Liver (tissue), 9 donors: ENCODE measurements at regions not wholly inside any gene's neighbourhood (a gene's known extent, or its start where the extent isn't known, plus 50 kb on each side); places are given as distances from the start of the nearest gene placed in this dataset. TPM values are rescaled to one million over a fixed set of nuclear protein-coding genes. Genes with fewer than 3 reads are reported as not detected.

Source experiments
- DNase-seq: peaks from one replicate; pipeline ENCODE4 v3.0.0-alpha.2; 2017; ENCODE audit warnings: low spot score
- H3K27ac ChIP-seq, 2 donors: one replicate each; pipeline ENCODE4 v1.7.0; 2013; ENCODE audit warnings: inconsistent platforms in 2 of 2, low read length in 2 of 2, control low read depth in 1 of 2, low read depth in 1 of 2, mild to moderate bottlenecking in 1 of 2
- H3K27me3 ChIP-seq, 4 donors: one replicate each; pipeline versions ENCODE4 v1.6.1 to v1.7.0; 2013; ENCODE audit warnings: low read length in 3 of 4, inconsistent platforms in 1 of 4, mild to moderate bottlenecking in 1 of 4, moderate library complexity in 1 of 4; ENCODE audit not compliant: control insufficient read depth in 4 of 4, insufficient read depth in 4 of 4
- H3K36me3 ChIP-seq, 4 donors: one replicate each; pipeline versions ENCODE4 v1.6.1 to v1.7.0; 2013; ENCODE audit warnings: low read length in 3 of 4, mild to moderate bottlenecking in 3 of 4, low read depth in 1 of 4, moderate library complexity in 1 of 4; ENCODE audit not compliant: control insufficient read depth in 4 of 4, insufficient read depth in 3 of 4
- H3K4me1 ChIP-seq, 4 donors: one replicate each; pipeline versions ENCODE4 v1.6.1 to v1.7.0; 2013; ENCODE audit warnings: low read length in 3 of 4, mild to moderate bottlenecking in 3 of 4, moderate library complexity in 1 of 4; ENCODE audit not compliant: control insufficient read depth in 4 of 4, insufficient read depth in 4 of 4
- H3K4me3 ChIP-seq, 3 donors: one replicate each; pipeline versions ENCODE4 v1.6.1 to v1.7.0; 2013; ENCODE audit warnings: low read length in 3 of 3, control low read depth in 1 of 3, low read depth in 1 of 3, mild to moderate bottlenecking in 1 of 3
- H3K9ac ChIP-seq, 2 donors: one replicate each; pipeline ENCODE4 v1.7.0; 2013; ENCODE audit warnings: low read length in 2 of 2, mild to moderate bottlenecking in 2 of 2, moderate library complexity in 2 of 2, control low read depth in 1 of 2, low read depth in 1 of 2
- H3K9me3 ChIP-seq, 4 donors: one replicate each; pipeline versions ENCODE4 v1.6.1 to v1.7.0; 2013; ENCODE audit warnings: low read length in 3 of 4; ENCODE audit not compliant: control insufficient read depth in 4 of 4
- ATF3 ChIP-seq: IDR thresholded peaks from 2 replicates; pipeline ENCODE4 v1.6.1; 2016; ENCODE audit warnings: antibody characterized with exemption
- CTCF ChIP-seq: fragments of 150-350 bp; IDR thresholded peaks from 2 replicates; pipeline ENCODE4 v1.5.1; 2017; ENCODE audit warnings: improper control_type of control experiment, low read depth, low read length; ENCODE audit not compliant: missing input control
- EGR1 ChIP-seq, 2 donors: IDR thresholded peaks; 2 replicates each; pipeline ENCODE4 v1.6.1; 2016 to 2018; ENCODE audit warnings: antibody characterized with exemption in 2 of 2, low read depth in 2 of 2
- FOXA1 ChIP-seq: IDR thresholded peaks from 2 replicates; pipeline ENCODE4 v1.6.1; 2016; ENCODE audit warnings: antibody characterized with exemption
- FOXA2 ChIP-seq: IDR thresholded peaks from 2 replicates; pipeline ENCODE4 v1.6.1; 2016; ENCODE audit warnings: antibody characterized with exemption
- GABPA ChIP-seq, 2 donors: IDR thresholded peaks in 1 of 2; conservative IDR thresholded peaks in 1 of 2; 2 replicates each; pipeline ENCODE4 v1.6.1; 2016; ENCODE audit warnings: antibody characterized with exemption in 2 of 2, mild to moderate bottlenecking in 1 of 2, moderate library complexity in 1 of 2
- HNF4A ChIP-seq, 2 donors: conservative IDR thresholded peaks; 2 replicates each; pipeline ENCODE4 v1.6.1; 2016; ENCODE audit warnings: antibody characterized with exemption in 2 of 2, mild to moderate bottlenecking in 2 of 2
- HNF4G ChIP-seq: IDR thresholded peaks from 2 replicates; pipeline ENCODE4 v1.6.1; 2016; ENCODE audit warnings: antibody characterized with exemption
- JUND ChIP-seq, 2 donors: IDR thresholded peaks; 2 replicates each; pipeline ENCODE4 v1.6.1; 2016; ENCODE audit warnings: antibody characterized with exemption in 2 of 2
- MAX ChIP-seq: IDR thresholded peaks from 2 replicates; pipeline ENCODE4 v1.6.1; 2016; ENCODE audit warnings: antibody characterized with exemption
- NR2F2 ChIP-seq: IDR thresholded peaks from 2 replicates; pipeline ENCODE4 v1.6.1; 2016; ENCODE audit warnings: antibody characterized with exemption
- RAD21 ChIP-seq, 2 donors: IDR thresholded peaks; 2 replicates each; pipeline ENCODE4 v1.6.1; 2016; ENCODE audit warnings: antibody characterized with exemption in 2 of 2, mild to moderate bottlenecking in 2 of 2
- RXRA ChIP-seq, 2 donors: IDR thresholded peaks; 2 replicates each; pipeline ENCODE4 v1.6.1; 2017 to 2018; ENCODE audit warnings: antibody characterized with exemption in 2 of 2, mild to moderate bottlenecking in 1 of 2
- SP1 ChIP-seq: IDR thresholded peaks from 2 replicates; pipeline ENCODE4 v1.6.1; 2018; ENCODE audit warnings: antibody characterized with exemption, mild to moderate bottlenecking
- TAF1 ChIP-seq: conservative IDR thresholded peaks from 2 replicates; pipeline ENCODE4 v1.6.1; 2016; ENCODE audit warnings: antibody characterized with exemption, mild to moderate bottlenecking
- YY1 ChIP-seq: IDR thresholded peaks from 2 replicates; pipeline ENCODE4 v1.6.1; 2016; ENCODE audit warnings: antibody characterized with exemption, mild to moderate bottlenecking
- ZBTB33 ChIP-seq: IDR thresholded peaks from 2 replicates; pipeline ENCODE4 v1.6.1; 2016; ENCODE audit warnings: antibody characterized with exemption
- WGBS: extraction: QIAGEN DNeasy Blood & Tissue Kit; methylation state at CpG from one replicate; pipeline ENCODE4 v1.1.7; 2013; 5-methylcytosine and 5-hydroxymethylcytosine counted together
- small RNA-seq: library from RNA; depleted of rRNA; stranded (forward); fragments of <200 nt; gene quantifications from one replicate; pipeline ENCODE3, GENCODE V24; 2014
- TF ChIP-seq, protein P1 (sequence below): IDR thresholded peaks from 2 replicates; pipeline ENCODE4 v1.6.1; 2016; ENCODE audit warnings: antibody characterized with exemption, mild to moderate bottlenecking
- donor health status: healthy.
- donor health status: healthy.
- donor health status: healthy.
- donor health status: healthy.
- donor health status: healthy.

- Histone ChIP-seq H3K4me1 (no peaks in the 10 kb centered on the region), H3K27ac (no peak overlapping the region), H3K4me3 (no peak overlapping the region), H3K9ac (no peak overlapping the region), H3K9me3 (peaks cover 0 to 5% (median 4%) of the 10 kb centered on the region in 4 donors), H3K27me3 (peaks cover 0 to 2% (median 0%) of the 10 kb centered on the region in 4 donors), H3K36me3 (no peaks in the 10 kb centered on the region)
- TF ChIP-seq RAD21 (IDR thresholded peaks at IDR 0.05), result no peak
- no peak for TF ChIP-seq HNF4A (conservative IDR thresholded peaks at IDR 0.05)
- no peak for TF ChIP-seq HNF4G
- TF ChIP-seq EGR1 (IDR thresholded peaks at IDR 0.05; ENCODE audit: low read depth in 2 of 2), result no peak
- TF ChIP-seq NR2F2, result no peak
- TF ChIP-seq CTCF, result no peak
- TF ChIP-seq FOXA1, result no peak
- TF ChIP-seq SP1, result no peak
- TF ChIP-seq, protein P1, sequence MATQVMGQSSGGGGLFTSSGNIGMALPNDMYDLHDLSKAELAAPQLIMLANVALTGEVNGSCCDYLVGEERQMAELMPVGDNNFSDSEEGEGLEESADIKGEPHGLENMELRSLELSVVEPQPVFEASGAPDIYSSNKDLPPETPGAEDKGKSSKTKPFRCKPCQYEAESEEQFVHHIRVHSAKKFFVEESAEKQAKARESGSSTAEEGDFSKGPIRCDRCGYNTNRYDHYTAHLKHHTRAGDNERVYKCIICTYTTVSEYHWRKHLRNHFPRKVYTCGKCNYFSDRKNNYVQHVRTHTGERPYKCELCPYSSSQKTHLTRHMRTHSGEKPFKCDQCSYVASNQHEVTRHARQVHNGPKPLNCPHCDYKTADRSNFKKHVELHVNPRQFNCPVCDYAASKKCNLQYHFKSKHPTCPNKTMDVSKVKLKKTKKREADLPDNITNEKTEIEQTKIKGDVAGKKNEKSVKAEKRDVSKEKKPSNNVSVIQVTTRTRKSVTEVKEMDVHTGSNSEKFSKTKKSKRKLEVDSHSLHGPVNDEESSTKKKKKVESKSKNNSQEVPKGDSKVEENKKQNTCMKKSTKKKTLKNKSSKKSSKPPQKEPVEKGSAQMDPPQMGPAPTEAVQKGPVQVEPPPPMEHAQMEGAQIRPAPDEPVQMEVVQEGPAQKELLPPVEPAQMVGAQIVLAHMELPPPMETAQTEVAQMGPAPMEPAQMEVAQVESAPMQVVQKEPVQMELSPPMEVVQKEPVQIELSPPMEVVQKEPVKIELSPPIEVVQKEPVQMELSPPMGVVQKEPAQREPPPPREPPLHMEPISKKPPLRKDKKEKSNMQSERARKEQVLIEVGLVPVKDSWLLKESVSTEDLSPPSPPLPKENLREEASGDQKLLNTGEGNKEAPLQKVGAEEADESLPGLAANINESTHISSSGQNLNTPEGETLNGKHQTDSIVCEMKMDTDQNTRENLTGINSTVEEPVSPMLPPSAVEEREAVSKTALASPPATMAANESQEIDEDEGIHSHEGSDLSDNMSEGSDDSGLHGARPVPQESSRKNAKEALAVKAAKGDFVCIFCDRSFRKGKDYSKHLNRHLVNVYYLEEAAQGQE, result no peak
- no peak for TF ChIP-seq RXRA (IDR thresholded peaks at IDR 0.05)
- TF ChIP-seq JUND (IDR thresholded peaks at IDR 0.05), result no peak
- TF ChIP-seq MAX, result no peak
- TF ChIP-seq GABPA (IDR thresholded peaks at IDR 0.05 in 1 of 2, conservative IDR thresholded peaks at IDR 0.05 in 1 of 2), result no peak
- no peak for TF ChIP-seq ZBTB33
- no peak for TF ChIP-seq ATF3
- TF ChIP-seq YY1, result no peak
- no peak for TF ChIP-seq FOXA2
- TF ChIP-seq TAF1, result no peak
- WGBS, result 90% methylated on average over 1 of the region's 1 CpG
- no peak for DNase-seq
These were observed 51.2 kb upstream of the CCDC190 start for GRCh38 chr1:162912061-162912667.

Small RNAs in the stretch of these regions (small RNA-seq; reads per million reads assigned to genes)
- not detected for gene AL392003.1
